HG03460 (cell line): ENCODE measurements at regions not wholly inside any gene's neighbourhood (a gene's known extent, or its start where the extent isn't known, plus 50 kb on each side); places are given as distances from the start of the nearest gene placed in this dataset.

Source experiments
- ATAC-seq: cut with Tn5 transposase; IDR thresholded peaks from one replicate; pipeline ENCODE4 v1.9.1; 2021; ENCODE audit not compliant: unreplicated experiment

DNA sequence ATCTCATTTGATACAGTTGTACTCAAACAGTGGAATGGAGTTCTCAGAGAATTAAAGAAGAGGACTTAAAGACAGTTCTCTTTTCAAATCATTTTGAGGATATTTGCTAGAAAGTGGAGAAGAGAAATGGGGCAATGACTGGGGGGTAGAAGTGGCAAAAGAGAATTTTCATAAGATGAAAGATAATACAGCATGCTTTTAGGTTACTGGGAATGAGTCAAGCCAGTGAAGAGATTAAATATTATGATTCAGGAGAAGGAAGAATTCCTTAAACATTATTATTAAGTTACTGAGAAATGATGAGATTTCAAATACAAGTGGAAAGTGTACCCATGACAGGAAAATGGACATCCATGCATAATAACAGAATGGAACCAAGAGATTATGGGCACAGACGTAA, 219.0 kb upstream of the DKK2 start:
- ATAC-seq, result no peak

- ATAC-seq, result no peak
Observed at GRCh38 chr4:107253579-107254068, 217.5 kb upstream of the DKK2 start.

GRCh38 chr4:107253090-107253489, 217.0 kb upstream of the DKK2 start:
- no peak for ATAC-seq

GRCh38 chr4:107252571-107252970, 216.5 kb upstream of the DKK2 start:
- ATAC-seq, result no peak

- no peak for ATAC-seq
Observed at GRCh38 chr4:107248571-107248970, 212.5 kb upstream of the DKK2 start.

DNA sequence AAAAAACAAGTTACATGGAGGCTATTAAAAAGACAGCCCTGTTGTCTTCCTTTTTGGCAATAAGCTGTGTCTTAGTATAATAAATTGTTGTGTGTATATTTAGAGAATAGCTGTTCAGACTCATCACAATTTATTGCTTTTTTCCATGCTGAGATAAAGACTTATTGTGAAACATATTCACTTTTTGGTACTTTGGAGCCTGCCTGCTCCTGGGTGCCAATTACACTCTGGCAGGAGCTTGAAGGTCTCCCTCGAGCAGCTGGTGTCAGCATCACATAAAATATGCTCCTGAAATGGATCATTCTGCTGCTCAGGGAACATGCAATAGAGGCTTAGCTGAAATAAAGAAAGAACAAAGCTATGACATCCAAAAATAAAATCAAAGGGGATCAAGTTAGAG, 211.6 kb upstream of the DKK2 start:
- ATAC-seq, result no peak

DNA sequence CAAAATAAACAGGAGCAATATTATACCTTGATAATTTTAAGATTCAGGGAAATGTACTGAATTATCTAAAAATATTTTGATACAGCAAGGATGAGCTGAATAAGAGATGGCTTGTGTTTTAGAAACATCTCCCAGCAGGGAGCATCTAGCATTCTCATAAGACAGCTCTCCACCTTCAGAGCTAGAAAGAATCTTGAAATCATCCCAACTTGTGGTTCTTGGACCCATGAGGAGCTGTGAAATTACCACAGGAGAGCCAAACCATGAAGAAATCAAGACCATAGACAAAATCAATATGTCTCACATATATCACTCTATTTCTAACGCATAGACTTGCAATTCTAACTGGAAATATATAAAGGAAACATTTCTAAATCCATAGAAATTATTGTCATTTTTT, 210.6 kb upstream of the DKK2 start:
- ATAC-seq, result no peak

DNA sequence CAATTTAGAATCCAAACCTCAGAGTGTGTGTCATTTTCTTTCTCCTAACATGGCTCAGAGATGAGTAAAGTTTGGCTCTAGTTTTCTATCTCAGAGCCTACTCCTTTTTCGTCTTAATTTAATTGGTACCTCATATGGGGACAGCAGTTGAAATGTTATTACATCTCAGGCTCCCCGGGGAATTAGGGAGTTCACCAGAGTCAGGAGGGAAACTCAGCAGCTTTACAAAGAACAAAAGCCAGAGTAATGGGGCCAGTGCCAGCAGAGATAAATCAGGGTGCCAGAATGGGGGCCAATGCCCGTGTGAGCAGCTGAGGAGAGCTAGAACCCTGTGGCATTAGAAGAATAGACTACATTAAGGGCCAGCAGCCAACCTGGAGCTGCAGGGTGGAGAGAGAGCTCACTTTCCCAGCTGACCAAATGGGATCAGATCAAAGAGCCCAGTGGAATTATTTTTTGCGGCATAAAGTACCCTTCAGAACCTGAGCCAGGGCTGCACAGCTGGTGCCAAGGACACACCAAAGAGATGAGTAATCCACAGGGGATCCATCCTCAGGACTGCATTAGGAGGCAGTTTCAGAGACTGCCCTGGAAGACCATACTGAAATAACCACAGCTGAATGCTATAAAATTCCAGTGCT, 207.1 kb upstream of the DKK2 start:
- no peak for ATAC-seq

GRCh38 chr4:107220976-107221375, 184.9 kb upstream of the DKK2 start:
- no peak for ATAC-seq

DNA sequence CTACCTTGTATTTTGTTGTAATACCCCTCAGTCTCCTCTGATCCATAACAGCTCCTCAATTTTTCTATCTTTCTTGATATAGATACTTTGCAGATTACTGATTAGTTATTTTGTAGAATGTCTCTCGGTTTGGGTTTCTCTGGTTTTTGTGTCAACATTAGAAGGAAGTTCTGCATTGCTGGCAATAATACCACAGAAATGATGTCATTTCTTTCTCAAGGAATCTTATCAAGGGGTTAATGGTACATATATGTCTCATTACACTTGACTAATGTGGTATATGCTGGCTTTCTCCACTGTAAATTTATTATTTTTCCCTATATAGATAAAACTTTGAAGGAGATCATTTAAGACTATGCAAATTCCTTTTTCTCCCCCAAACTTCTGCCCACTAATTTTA, 183.6 kb upstream of the DKK2 start:
- no peak for ATAC-seq

DNA sequence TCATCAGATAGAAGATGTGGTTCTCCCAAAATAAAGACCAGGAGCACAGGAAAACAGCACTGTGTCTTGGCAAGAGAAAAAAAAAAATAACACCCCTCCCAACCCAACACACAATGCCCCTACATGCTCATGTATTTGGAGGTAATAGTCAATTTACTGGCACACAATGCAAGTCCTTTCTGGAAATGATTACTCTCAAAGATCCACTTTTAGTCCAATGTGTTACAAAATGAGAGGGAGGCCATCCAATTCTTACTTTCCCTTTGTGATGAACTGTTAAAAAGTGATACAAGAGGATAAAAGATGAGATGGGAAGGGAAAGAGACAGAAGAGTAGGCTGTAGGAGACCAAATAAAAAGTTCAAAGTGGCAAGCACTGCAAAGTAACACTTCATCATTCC, 180.3 kb upstream of the DKK2 start:
- no peak for ATAC-seq

DNA sequence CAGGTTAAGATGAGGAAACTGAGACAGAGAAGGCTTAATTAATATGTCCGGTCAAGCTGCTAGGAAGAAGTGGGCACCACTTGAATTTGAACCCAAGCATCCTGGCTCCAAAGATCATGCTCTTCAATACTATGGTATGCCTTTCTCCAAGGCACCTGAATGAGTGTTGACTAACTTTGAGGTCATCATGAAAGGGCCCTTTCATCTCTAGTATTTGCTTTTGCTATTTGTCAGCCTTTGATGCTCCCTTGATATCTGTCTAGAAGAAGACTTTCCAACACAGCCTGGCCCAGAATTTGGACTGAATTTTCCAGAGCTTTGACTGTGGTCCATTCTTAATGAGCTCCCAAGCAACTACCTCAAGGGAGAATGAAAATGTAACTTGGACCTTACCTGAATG, 179.1 kb upstream of the DKK2 start:
- no peak for ATAC-seq

DNA sequence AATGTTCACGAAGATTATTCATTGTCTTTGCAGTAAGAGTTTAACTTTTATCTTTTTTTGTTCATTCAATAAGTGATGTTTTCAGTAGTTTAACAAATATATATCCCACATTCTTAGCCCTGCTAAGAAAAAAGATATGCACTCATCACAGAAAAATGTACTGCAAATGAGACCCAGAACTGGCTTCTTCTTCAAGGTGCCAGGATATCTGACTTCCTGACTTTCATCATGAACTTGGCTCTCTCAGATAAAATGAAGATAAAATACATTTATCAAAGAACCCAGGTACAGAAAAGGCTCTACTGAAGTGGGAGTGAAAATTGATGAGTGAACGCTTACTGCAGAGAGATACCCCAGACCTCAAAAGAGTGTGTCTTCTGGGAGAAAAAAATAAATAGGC, 177.8 kb upstream of the DKK2 start:
- no peak for ATAC-seq

- no peak for ATAC-seq
Observed at GRCh38 chr4:107213410-107213809, 177.3 kb upstream of the DKK2 start.

GRCh38 chr4:107212565-107212964, 176.5 kb upstream of the DKK2 start:
- no peak for ATAC-seq

DNA sequence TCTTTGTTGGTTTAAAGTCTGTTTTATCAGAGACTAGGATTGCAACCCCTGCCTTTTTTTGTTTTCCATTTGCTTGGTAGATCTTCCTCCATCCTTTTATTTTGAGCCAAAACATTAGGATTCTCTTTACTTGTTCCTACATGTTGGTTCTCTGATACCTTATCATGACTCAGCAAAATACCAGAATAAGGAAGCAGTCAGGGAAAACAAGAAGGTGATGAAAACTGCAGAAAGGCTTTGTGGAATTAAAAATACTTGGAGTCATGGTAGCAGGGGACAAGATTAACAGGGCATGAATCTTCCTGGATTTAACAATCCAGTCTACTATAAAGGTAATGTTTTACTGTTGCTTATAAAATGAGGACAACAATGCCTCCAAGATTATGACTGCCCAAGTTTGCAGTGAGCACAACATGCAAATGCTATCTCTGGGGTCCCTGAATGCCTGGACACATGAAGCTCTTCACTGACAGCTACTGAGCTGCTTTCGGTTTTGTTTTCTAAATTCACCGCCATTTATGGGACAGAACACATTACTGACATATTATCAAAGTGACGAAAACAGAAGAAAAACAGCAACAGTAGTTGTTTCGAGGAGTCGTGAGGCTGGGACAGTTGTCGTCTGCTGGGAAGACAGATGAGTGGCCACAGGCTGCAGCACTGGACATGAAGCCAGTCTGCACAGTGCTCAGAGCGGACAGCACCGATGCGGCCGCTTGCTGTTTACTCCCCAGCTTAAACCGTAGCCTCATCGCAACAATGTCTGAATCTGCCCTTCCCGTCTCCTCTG, 174.5 kb upstream of the DKK2 start:
- no peak for ATAC-seq

GRCh38 chr4:107203733-107204132, 167.6 kb upstream of the DKK2 start:
- ATAC-seq, result no peak

DNA sequence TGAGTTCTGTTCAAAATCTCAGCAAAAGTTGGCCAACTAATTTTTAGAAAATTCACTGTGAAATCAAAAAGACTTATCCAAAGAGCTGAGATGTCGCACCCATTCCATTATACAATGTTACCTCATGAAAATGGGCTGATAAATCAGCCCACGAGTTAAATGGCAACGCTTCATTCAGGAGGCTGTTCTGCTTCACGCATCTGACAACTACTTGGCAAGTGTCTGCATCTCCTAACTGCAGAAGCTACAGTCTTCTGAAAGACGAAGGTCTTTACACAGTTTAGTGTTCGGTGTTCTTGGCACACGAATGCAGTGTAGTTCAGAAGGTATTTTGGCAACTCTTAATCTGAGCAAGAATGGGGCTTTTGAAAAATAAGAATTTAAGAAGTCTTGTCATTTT, 166.6 kb upstream of the DKK2 start:
- no peak for ATAC-seq

GRCh38 chr4:107197121-107197520, 161.0 kb upstream of the DKK2 start:
- ATAC-seq, result no peak

- no peak for ATAC-seq
Observed at GRCh38 chr4:107196312-107196711, 160.2 kb upstream of the DKK2 start.

GRCh38 chr4:107194005-107194404, 157.9 kb upstream of the DKK2 start:
- no peak for ATAC-seq

DNA sequence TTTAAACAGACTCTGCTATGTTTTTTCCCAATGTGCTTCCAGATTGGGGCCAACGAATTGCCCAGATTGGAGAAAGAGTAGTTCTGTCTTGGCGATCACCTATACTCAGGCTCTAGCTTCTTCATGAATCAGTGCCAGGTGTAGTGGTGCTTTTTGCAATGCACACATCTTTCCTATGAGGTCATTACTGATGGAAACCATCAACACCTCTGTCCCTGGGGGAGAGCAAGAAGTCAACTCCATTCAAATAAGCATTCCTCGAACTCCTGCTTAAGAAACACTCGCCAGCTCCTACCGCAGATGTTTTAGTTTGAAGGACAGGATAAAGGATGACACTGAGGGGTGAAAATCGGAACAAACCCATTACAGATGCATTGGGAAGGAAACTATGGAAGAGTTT, 156.5 kb upstream of the DKK2 start:
- ATAC-seq, result no peak

GRCh38 chr4:107187091-107187490, 151.0 kb upstream of the DKK2 start:
- no peak for ATAC-seq
